Heart right ventricle (tissue), 16 donors: ENCODE measurements at regions not wholly inside any gene's neighbourhood (a gene's known extent, or its start where the extent isn't known, plus 50 kb on each side); places are given as distances from the start of the nearest gene placed in this dataset.

Experiments
- ATAC-seq, 8 donors: fragments of 200-7000 bp; cut with Tn5 transposase; one replicate each; pipeline ENCODE4 v1.9.1; 2020; ENCODE audit warnings: mild to moderate bottlenecking in 8 of 8, moderate library complexity in 8 of 8, moderate number of reproducible peaks in 1 of 8
- DNase-seq, 2 donors: peaks; one replicate each; pipeline ENCODE4 v3.0.0-alpha.2; 2020
- H3K27ac ChIP-seq, 10 donors: fragments of 200-600 bp; sonication (generic) in 2 of 10; one replicate each; pipeline versions ENCODE4 v1.5.0 to v1.8.0; 2020 to 2022; ENCODE audit warnings: mild to moderate bottlenecking in 3 of 10
- H3K27me3 ChIP-seq, 7 donors: fragments of 200-600 bp; one replicate each; pipeline ENCODE4 v1.8.0; 2021 to 2022; ENCODE audit warnings: mild to moderate bottlenecking in 2 of 7
- H3K36me3 ChIP-seq, 9 donors: fragments of 200-600 bp; sonication (generic) in 1 of 9; one replicate each; pipeline versions ENCODE4 v1.5.0 to v1.8.0; 2020 to 2022; ENCODE audit warnings: mild to moderate bottlenecking in 2 of 9
- H3K4me1 ChIP-seq, 9 donors: fragments of 200-600 bp; sonication (generic) in 1 of 9; one replicate each; pipeline versions ENCODE4 v1.5.0 to v1.8.0; 2020 to 2022; ENCODE audit warnings: mild to moderate bottlenecking in 4 of 9
- H3K4me3 ChIP-seq, 10 donors: fragments of 200-600 bp; sonication (generic) in 2 of 10; one replicate each; pipeline versions ENCODE4 v1.5.0 to v1.8.0; 2020 to 2022; ENCODE audit warnings: mild to moderate bottlenecking in 7 of 10, moderate library complexity in 2 of 10
- H3K9me3 ChIP-seq, 11 donors: fragments of 200-600 bp in 10 of 11; sonication (generic) in 2 of 11; one replicate each; pipeline versions ENCODE4 v1.5.0 to v1.8.0; 2013 to 2022; ENCODE audit warnings: mild to moderate bottlenecking in 2 of 11, control low read depth in 1 of 11, moderate library complexity in 1 of 11
- WGBS, 2 donors: extraction: QIAGEN DNeasy Blood & Tissue Kit; methylation state at CpG; one replicate each; pipeline ENCODE4 v1.1.7; 2013; ENCODE audit warnings: inconsistent platforms in 1 of 2; 5-methylcytosine and 5-hydroxymethylcytosine counted together
- intact Hi-C, 10 donors: fragments of 100-400 bp; cut with DNase I; formaldehyde crosslinking; loops; one replicate each; pipeline versions ENCODE4 v1.11.1 to v1.14.2; 2022
- TF ChIP-seq, protein P1 (sequence below), 9 donors: fragments of 200-600 bp; sonication (generic) in 2 of 9; IDR thresholded peaks; one replicate each; pipeline versions ENCODE4 v1.5.0 to v1.8.0; 2021 to 2022; ENCODE audit warnings: antibody characterized with exemption in 9 of 9, mild to moderate bottlenecking in 5 of 9, moderate library complexity in 1 of 9
- donor health status: Arrhythmogenic right ventricular cardiomyopathy.
- donor health status: ischemic (EF 13 %, LVEDD 7.1; RV severe dilation, severe dysfunction).
- donor health status: healthy with polysubstance abuse.
- donor health status: DM: no; HTN: yes; CAD: no.
- donor health status: DM: no; HTN: no; CAD: no.
- donor health status: ischemic (EF 25% LVEDD 6.9; RV normal size, moderate dysfunction).
- donor health status: ischemic (EF 25% LVEDD 5.7; RV mildly dilated, moderate dysfunction).
- donor health status: healthy.
- donor health status: DM: yes; HTN: yes; CAD: no.
- donor health status: Ischemic cardiomyopathy.
- donor health status: ischemic (EF 35%, LVEDD 5.7; RV mildly dilated, moderate dysfunction).
- donor health status: nonischemic (EF 11% LVEDD 7.7; RV severe dilation, severe dysfunction).
- donor health status: DM: yes; HTN: yes; CAD: no.
- donor health status: PGD.
- donor health status: ischemic (EF 29% LVEDD 5.4; RV normal size, mild dysfunction).
- donor health status: nonischemic (EF 23%, LVEDD 6.1; RV moderate dilation, normal function).

DNA sequence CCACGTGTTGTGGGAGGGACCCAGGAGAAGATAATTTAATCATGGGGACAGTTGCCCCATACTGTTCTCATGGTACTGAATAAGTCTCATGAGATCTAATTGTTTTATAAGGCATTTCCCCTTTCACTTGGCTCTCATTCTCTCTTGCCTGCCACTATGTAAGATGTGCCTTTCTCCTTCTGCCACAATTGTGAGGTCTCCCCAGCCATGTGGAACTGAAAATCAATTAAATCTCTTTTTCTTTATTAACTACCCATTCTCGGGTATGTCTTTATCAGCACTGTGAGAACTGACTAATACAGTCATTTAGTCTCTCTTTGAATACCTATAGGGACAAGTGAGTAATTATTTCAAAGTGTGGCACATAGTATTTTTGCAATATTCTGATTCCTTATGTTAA is 269.2 kb upstream of the SMARCA2 start:
- intact Hi-C loops = loop anchor here in 1 of 10 donors (5.0 kb wide), 1 partner anchor 51 kb away; no protein-coding TSS in a partner anchor
- H3K27me3 ChIP-seq = no peaks in the 10 kb centered on the region
- H3K36me3 ChIP-seq = no peaks in the 10 kb centered on the region
- TF ChIP-seq, protein P1, sequence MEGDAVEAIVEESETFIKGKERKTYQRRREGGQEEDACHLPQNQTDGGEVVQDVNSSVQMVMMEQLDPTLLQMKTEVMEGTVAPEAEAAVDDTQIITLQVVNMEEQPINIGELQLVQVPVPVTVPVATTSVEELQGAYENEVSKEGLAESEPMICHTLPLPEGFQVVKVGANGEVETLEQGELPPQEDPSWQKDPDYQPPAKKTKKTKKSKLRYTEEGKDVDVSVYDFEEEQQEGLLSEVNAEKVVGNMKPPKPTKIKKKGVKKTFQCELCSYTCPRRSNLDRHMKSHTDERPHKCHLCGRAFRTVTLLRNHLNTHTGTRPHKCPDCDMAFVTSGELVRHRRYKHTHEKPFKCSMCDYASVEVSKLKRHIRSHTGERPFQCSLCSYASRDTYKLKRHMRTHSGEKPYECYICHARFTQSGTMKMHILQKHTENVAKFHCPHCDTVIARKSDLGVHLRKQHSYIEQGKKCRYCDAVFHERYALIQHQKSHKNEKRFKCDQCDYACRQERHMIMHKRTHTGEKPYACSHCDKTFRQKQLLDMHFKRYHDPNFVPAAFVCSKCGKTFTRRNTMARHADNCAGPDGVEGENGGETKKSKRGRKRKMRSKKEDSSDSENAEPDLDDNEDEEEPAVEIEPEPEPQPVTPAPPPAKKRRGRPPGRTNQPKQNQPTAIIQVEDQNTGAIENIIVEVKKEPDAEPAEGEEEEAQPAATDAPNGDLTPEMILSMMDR (IDR thresholded peaks at IDR 0.05) = no peak
- WGBS, 2 donors = 41 to 45% methylated on average over 2 of the region's 2 CpGs
- ATAC-seq (no peak), DNase-seq (no peak)
- no peak overlapping the region for H3K27ac ChIP-seq
- no peak overlapping the region for H3K4me3 ChIP-seq
- no peaks in the 10 kb centered on the region for H3K4me1 ChIP-seq
- peaks cover 0 to 9% (median 0%) of the 10 kb centered on the region in 11 donors for H3K9me3 ChIP-seq

DNA sequence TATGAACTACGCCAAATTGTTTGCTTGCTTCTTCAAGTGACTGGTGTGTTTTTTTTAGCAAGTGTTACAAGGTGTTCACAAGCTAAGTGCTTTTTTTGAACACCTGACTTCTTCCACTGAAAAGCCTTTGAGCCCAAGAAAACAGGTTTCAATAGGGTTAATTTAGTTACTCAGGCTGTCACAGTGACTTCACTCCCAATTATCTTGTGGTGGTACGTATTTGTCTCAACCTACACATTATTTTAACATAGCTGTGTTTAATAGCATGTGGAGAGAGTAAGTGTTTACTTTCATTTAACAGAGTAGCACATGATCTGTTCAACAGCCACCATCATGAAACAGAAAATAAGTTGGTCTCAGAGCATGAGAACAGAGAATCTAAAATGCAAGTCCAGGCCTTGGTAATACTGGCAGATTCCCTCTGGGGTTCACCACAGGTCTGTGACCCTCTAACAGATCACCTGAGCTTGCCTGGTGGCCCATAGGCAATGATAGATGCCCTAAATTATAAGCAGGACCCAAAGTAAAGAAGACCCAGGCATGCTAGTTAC is 267.7 kb upstream of the SMARCA2 start:
- no peaks in the 10 kb centered on the region for H3K36me3 ChIP-seq
- intact Hi-C loops = loop anchor here in 1 of 10 donors (5.0 kb wide), 1 partner anchor 50 kb away; no protein-coding TSS in a partner anchor
- no peak overlapping the region for H3K4me3 ChIP-seq
- peaks cover 0 to 3% (median 0%) of the 10 kb centered on the region in 11 donors for H3K9me3 ChIP-seq
- ATAC-seq (no peak), DNase-seq (no peak)
- H3K4me1 ChIP-seq = no peaks in the 10 kb centered on the region
- WGBS, 2 donors = 67 to 74% methylated on average over 2 of the region's 2 CpGs
- H3K27me3 ChIP-seq = no peaks in the 10 kb centered on the region
- H3K27ac ChIP-seq = no peak overlapping the region
- TF ChIP-seq, protein P1 (IDR thresholded peaks at IDR 0.05) = no peak

DNA sequence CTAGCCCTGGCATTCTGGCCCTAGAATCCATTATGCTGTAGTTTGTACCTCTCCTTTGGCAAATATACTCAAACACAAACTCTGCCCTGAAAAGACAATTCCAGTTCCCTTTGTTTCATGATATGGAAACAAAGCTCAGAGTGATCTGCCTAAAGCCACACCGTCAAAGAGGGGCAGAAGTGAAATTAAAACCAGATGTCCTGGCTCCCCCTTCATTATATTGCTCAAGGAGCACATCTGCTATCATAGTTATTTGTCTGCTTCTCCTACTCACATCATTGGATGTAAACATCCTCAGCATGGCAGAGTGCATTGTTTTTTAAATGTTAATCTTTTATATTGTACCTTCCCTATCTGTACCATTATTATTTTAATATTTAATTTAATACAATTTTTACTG is 266.7 kb upstream of the SMARCA2 start:
- TF ChIP-seq, protein P1 (IDR thresholded peaks at IDR 0.05) = no peak
- DNase-seq (no peak), ATAC-seq (no peak)
- Histone ChIP-seq H3K27ac (no peak overlapping the region), H3K36me3 (no peaks in the 10 kb centered on the region), H3K27me3 (no peaks in the 10 kb centered on the region), H3K9me3 (peaks cover 0 to 3% (median 0%) of the 10 kb centered on the region in 11 donors), H3K4me3 (no peak overlapping the region), H3K4me1 (no peaks in the 10 kb centered on the region)
- 38 to 46% methylated on average over 1 of the region's 1 CpG for WGBS, 2 donors
- intact Hi-C loops = loop anchor here in 1 of 10 donors (5.0 kb wide), 1 partner anchor 49 kb away; no protein-coding TSS in a partner anchor

DNA sequence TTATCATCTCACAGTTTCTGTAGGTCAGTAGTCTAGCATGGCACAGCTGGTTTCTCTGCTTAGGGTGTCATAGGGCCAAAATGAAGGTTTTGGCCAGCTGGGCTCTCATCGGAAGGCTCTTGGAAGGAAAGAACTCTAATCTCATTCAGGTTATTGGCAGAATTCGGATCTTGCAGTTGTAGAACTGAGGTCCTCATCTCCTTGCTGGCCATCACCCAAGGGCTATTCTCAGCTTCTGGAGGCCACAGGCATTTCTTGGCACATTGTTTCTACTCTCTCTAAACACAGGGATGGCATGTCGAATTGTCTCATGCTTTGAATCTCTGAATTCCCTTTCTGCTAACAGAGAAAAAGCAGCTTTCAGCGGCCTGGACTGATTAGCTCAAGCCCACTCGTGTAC is 258.0 kb upstream of the SMARCA2 start:
- 66 to 71% methylated on average over 5 of the region's 5 CpGs for WGBS, 2 donors
- Histone ChIP-seq H3K27me3 (no peaks in the 10 kb centered on the region), H3K4me1 (no peaks in the 10 kb centered on the region), H3K4me3 (no peak overlapping the region), H3K9me3 (no peaks in the 10 kb centered on the region), H3K36me3 (no peaks in the 10 kb centered on the region), H3K27ac (no peak overlapping the region)
- DNase-seq (no peak), ATAC-seq (no peak)
- intact Hi-C loops = no loop called here
- TF ChIP-seq, protein P1 (IDR thresholded peaks at IDR 0.05) = no peak
